ENCODE measurements at regions not wholly inside any gene's neighbourhood (a gene's known extent, or its start where the extent isn't known, plus 50 kb on each side); places are given as distances from the start of the nearest gene placed in this dataset.

DNA sequence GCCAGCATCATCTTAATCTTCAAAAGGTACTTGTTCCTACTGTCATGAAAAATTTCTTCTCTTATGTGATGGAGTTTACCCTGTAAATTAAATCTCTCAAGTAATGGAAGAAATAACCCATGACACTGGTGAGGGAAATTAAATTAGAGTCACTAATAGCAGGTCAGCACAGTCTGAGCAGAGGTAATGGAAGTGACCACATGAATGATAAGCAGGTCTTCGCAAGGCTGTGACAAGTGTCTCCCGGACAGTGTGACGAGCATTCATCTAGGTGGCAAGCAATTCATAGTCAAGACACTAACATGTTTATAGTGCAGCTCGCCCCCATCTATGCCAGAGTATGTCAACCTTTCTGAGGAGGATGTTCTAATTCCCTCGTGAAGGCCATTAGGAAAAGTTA lies 249.2 kb downstream of the FRK start:
- FAIRE-seq, result no peak

GRCh38 chr6:115798229-115798628 lies 262.5 kb downstream of the FRK start:
- no peak for FAIRE-seq
- TF ChIP-seq, protein P1, sequence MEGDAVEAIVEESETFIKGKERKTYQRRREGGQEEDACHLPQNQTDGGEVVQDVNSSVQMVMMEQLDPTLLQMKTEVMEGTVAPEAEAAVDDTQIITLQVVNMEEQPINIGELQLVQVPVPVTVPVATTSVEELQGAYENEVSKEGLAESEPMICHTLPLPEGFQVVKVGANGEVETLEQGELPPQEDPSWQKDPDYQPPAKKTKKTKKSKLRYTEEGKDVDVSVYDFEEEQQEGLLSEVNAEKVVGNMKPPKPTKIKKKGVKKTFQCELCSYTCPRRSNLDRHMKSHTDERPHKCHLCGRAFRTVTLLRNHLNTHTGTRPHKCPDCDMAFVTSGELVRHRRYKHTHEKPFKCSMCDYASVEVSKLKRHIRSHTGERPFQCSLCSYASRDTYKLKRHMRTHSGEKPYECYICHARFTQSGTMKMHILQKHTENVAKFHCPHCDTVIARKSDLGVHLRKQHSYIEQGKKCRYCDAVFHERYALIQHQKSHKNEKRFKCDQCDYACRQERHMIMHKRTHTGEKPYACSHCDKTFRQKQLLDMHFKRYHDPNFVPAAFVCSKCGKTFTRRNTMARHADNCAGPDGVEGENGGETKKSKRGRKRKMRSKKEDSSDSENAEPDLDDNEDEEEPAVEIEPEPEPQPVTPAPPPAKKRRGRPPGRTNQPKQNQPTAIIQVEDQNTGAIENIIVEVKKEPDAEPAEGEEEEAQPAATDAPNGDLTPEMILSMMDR (IDR thresholded peaks at IDR 0.05; ENCODE audit: insufficient read depth, missing control alignments), result no peak
- no peak for DNase-seq (ENCODE audit: insufficient read length, low spot score)

More for the DNA sequence above, 249.2 kb downstream of the FRK start:
- TF ChIP-seq, protein P1 (IDR thresholded peaks at IDR 0.05; ENCODE audit: insufficient read depth, missing control alignments), result no peak
- no peak for DNase-seq (ENCODE audit: insufficient read length, low spot score)

DNA sequence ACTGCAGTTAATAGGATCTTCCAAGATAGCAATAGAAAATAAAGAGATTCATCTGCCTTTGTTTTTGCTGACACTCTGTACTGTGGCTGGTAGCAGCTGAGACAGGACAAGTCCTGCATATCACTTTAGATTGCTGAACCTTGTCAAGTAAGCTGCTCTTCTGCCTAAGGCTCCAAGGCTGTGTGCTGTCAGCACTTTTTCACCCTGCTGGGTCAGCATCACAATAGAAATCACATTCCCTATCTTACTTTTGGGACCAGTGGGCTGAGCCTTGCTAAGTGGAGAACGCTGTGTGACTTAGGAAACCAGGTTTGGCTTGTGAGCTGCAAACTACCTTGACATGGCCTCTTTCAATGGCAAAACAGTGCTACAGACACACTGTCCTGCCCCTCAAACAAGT lies 263.9 kb downstream of the FRK start:
- TF ChIP-seq, protein P1 (IDR thresholded peaks at IDR 0.05; ENCODE audit: insufficient read depth, missing control alignments), result no peak
- no peak for FAIRE-seq
- no peak for DNase-seq (ENCODE audit: insufficient read length, low spot score)

- TF ChIP-seq, protein P1 (IDR thresholded peaks at IDR 0.05; ENCODE audit: insufficient read depth, missing control alignments), result no peak
- FAIRE-seq (no peak), DNase-seq (ENCODE audit: insufficient read length, low spot score) (no peak)
Observed at GRCh38 chr6:115796061-115796460, 264.6 kb downstream of the FRK start.

GRCh38 chr6:115783402-115784061 lies 277.2 kb downstream of the FRK start:
- no peak for DNase-seq (ENCODE audit: insufficient read length, low spot score)
- TF ChIP-seq, protein P1 (IDR thresholded peaks at IDR 0.05; ENCODE audit: insufficient read depth, missing control alignments), result no peak
- no peak for FAIRE-seq

GRCh38 chr6:115782612-115783011 lies 278.1 kb downstream of the FRK start:
- TF ChIP-seq, protein P1 (IDR thresholded peaks at IDR 0.05; ENCODE audit: insufficient read depth, missing control alignments), result no peak
- FAIRE-seq (no peak), DNase-seq (ENCODE audit: insufficient read length, low spot score) (no peak)

DNA sequence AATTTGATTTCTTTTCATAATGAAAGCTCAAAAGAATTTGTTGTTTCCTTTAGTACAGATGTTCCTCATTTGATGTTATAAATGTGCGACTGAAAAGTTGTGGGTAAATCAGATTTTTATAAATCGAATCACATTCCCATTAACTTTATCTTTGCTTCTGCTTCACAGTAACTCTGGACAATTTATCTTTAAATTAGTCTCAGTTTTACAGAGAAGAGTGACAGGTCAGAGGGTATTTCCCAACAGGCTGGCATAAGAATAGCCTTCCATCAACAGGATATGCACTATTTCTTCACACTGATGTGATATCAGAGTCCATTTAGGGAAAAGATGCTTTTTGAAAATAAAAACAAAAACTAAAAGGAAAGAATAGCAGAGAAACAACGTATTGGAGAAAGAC lies 286.9 kb downstream of the FRK start:
- FAIRE-seq (no peak), DNase-seq (ENCODE audit: insufficient read length, low spot score) (no peak)
- TF ChIP-seq, protein P1 (IDR thresholded peaks at IDR 0.05; ENCODE audit: insufficient read depth, missing control alignments), result no peak
